AG10803 (cell line): ENCODE measurements at regions not wholly inside any gene's neighbourhood (a gene's known extent, or its start where the extent isn't known, plus 50 kb on each side); places are given as distances from the start of the nearest gene placed in this dataset.

Experiments used
- DNase-seq: peaks from one replicate; pipeline ENCODE4 v3.0.0; 2010; ENCODE audit warnings: low read depth
- H3K4me3 ChIP-seq: 2 replicates; pipeline ENCODE4 v1.5.1; 2011; ENCODE audit warnings: mild to moderate bottlenecking, low read length, control low read depth
- TF ChIP-seq, protein P1 (sequence below): conservative IDR thresholded peaks from 2 replicates; pipeline ENCODE4 v1.5.1; 2011; ENCODE audit warnings: mild to moderate bottlenecking, low read length, control low read depth, inconsistent platforms

DNA sequence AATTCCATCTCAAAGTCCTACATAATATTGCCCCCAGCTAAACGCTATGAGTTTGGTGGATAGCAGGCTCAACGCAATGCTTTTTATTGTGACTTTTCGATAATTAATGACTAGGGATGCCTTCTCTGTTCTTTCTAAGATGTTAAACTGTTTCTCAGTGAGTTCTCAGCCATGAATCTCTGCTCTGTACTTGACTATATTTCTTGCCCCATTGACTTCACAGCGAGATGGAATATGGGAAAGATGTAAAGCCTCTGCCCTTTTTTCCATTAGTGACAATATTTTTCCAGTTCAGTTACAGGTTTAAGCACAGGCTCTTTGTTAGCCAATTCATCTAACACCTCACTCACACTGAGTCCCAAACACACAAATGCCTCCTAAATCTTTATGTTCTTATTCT is 1022.0 kb downstream of the ADGRL3 start:
- TF ChIP-seq, protein P1, sequence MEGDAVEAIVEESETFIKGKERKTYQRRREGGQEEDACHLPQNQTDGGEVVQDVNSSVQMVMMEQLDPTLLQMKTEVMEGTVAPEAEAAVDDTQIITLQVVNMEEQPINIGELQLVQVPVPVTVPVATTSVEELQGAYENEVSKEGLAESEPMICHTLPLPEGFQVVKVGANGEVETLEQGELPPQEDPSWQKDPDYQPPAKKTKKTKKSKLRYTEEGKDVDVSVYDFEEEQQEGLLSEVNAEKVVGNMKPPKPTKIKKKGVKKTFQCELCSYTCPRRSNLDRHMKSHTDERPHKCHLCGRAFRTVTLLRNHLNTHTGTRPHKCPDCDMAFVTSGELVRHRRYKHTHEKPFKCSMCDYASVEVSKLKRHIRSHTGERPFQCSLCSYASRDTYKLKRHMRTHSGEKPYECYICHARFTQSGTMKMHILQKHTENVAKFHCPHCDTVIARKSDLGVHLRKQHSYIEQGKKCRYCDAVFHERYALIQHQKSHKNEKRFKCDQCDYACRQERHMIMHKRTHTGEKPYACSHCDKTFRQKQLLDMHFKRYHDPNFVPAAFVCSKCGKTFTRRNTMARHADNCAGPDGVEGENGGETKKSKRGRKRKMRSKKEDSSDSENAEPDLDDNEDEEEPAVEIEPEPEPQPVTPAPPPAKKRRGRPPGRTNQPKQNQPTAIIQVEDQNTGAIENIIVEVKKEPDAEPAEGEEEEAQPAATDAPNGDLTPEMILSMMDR: no peak

DNA sequence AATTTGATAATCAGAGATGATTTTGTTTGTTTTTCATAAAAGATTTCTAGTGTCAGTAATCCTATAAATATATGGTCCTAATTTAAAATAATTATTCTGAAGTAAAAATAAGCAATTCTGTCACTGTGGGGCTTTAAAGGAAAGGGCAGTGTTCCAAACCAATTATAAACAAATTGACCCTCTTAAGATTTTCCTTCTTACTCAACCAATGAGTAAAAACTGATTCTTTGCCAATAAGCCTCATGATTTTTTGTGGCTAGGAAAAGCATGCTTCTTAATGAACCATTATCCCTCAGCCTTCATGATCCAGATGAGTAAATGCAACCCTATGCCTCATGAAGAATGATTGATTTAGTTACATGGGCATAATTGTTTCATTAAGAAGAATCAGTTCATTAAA is 1010.4 kb downstream of the ADGRL3 start:
- TF ChIP-seq, protein P1: no peak
- H3K4me3 ChIP-seq: no peak overlapping the region
- DNase-seq: no peak

More for the DNA sequence above, 1022.0 kb downstream of the ADGRL3 start:
- DNase-seq: no peak
- H3K4me3 ChIP-seq: no peak overlapping the region

DNA sequence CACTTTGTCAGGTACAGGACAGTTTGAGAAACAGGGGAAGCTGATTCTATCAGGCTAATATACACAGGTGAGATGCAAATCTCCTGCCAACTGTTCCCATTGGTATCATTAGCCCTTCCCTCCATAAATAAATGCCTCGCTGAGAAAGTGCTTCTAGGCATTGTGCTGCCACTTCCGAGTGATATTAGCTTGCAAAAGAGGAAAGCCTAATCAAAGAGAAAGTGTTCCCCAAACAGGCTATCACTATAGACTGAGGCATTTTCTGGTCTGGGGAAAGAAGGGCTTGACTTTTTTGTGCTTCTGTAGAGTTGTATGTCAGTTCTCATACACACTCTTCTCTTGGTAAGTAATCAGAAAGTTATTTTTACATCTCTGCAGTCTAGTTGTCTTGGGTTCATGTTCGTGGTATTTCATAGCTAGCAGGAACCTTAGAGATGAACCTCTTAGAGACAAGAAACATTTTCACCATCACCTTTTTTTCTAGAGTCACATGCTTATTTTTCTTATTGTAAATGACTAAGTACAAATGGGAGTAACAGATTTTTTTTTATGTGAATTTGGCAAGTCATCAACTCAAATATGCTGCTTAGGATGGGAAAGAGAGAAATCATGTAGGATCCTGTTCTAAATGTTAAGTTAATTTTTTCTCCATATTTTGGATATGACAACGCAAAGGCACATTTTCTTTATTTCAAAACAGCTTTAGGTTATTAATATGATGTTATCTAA is 1009.8 kb downstream of the ADGRL3 start:
- DNase-seq: no peak

DNA sequence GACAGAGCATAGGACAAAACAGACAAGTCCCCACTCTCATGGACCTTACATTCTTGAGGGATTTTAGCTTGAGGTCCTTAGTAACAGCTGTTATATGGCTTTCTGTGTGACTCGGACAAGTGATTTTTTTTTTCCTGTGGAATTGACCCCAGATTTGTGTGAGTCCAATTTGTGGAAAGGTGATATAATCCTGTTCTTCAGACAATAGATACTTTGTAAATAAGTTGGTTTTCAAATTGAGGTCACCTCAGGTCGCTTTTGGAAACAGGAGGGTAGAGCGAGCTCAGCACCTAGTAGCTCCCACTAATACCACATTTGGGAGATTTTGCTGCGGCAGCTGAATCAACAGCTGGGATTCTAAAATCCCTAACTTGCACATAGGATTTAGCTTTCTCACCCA is 1008.8 kb downstream of the ADGRL3 start:
- TF ChIP-seq, protein P1: no peak
- DNase-seq: no peak
- H3K4me3 ChIP-seq: no peak overlapping the region

More for the DNA sequence above, 1009.8 kb downstream of the ADGRL3 start:
- H3K4me3 ChIP-seq: no peak overlapping the region
- TF ChIP-seq, protein P1: no peak

DNA sequence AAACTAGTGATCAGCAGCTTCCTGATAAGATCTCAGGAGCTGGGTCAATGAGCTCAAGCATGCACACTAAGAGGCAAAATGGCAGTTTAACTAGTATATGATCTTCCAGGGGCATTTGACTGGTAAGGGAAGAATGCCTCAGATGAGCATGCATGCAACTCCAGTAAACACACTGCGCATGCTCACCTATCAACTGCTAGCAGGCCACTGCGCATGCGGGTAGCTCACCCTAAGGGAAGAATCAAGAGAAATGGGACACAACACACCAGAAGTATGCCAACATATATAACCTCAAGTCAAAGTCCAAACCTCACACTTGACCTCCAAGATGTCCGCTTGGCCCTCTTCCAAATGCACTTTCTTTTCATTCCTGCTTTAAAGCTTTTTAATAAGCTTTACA is 1004.0 kb downstream of the ADGRL3 start:
- TF ChIP-seq, protein P1: no peak
- H3K4me3 ChIP-seq: no peak overlapping the region
- no peak for DNase-seq

DNA sequence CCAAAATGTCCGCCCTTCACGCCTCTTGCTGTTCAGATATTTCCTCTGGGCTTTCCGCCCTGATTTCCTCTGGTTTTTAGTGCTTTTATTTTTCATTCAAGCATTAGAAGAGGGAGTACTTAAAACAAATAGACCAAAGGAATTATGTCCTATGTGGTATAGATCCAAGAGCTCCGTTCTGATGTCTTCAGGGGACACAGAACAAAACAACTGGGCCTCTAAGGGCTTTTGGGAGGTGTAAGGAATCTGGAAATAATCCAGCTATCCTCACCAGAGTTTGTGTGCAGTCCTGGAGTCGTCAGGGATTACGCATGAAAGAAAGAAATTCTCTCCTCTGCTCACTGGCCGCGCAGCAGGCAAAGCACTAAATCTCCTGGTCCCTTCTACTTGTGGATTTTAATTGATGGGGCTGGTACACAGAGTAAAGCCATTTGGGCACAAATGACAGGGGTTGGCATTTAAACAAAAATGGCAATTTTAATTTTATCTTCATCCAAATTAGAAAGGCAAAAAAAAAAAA is 999.2 kb downstream of the ADGRL3 start:
- DNase-seq: no peak
- TF ChIP-seq, protein P1: no peak
- no peak overlapping the region for H3K4me3 ChIP-seq

DNA sequence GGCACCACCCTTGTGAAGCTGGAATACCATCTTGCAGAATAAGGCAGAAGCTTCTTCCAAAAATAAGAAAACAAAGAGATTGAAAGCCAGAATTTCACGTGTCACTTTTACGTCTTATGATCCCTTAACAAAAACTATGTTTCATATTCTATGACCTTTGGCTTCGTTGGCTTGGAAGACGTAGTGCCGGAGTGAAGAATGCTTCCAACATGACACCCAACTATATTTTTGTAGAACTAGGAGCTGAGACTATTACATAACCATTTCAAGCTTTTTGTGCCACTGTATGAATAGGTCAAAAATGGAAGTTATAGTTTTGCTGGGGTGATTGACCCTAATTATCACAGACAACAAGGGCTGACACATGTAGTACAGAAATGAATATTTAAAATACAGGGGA is 996.2 kb downstream of the ADGRL3 start:
- no peak for DNase-seq
- H3K4me3 ChIP-seq: no peak overlapping the region
- TF ChIP-seq, protein P1: no peak
